ENCODE measurements at regions not wholly inside any gene's neighbourhood (a gene's known extent, or its start where the extent isn't known, plus 50 kb on each side); places are given as distances from the start of the nearest gene placed in this dataset.

DNA sequence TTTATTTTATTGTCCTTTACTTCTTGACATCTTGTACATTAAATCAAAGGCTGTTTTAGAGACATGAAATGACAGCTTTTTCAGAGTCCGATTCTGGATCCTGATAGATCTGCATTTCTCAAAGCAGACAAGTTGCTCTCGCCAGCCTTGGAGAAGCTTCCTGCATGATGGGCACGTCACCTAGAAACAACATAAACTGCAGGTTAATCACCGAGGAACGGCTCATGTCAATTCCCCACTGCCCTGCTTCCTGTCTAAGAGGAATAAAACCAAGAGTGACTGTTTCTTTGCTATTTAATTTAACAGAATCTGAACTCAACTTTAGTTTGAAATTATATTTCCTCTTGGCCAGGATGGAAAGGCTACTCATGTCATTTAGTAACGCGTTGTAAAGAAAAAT is 77.0 kb downstream of the RWDD3 start:
- Histone ChIP-seq H3K27ac (no peak overlapping the region), H3K4me1 (no peaks in the 10 kb centered on the region), H3K27me3 (peaks cover 0 to 4% of the 10 kb centered on the region in 2 donors), H3K9me3 (no peaks in the 10 kb centered on the region), H3K36me3 (replicated peaks in 1 of 2; ENCODE audit: insufficient read depth in 1 of 2, low read depth in 2 of 2) (no peaks in the 10 kb centered on the region), H3K4me3 (no peak overlapping the region)
- intact Hi-C loops (cut with DNase I): no loop called here
- DNase-seq: no peak
- ATAC-seq: no peak
- 22 to 23% methylated on average over 7 of the region's 7 CpGs for WGBS, 2 donors
- TF ChIP-seq POLR2A (IDR thresholded peaks at IDR 0.05): no peak
- TF ChIP-seq, protein P1, sequence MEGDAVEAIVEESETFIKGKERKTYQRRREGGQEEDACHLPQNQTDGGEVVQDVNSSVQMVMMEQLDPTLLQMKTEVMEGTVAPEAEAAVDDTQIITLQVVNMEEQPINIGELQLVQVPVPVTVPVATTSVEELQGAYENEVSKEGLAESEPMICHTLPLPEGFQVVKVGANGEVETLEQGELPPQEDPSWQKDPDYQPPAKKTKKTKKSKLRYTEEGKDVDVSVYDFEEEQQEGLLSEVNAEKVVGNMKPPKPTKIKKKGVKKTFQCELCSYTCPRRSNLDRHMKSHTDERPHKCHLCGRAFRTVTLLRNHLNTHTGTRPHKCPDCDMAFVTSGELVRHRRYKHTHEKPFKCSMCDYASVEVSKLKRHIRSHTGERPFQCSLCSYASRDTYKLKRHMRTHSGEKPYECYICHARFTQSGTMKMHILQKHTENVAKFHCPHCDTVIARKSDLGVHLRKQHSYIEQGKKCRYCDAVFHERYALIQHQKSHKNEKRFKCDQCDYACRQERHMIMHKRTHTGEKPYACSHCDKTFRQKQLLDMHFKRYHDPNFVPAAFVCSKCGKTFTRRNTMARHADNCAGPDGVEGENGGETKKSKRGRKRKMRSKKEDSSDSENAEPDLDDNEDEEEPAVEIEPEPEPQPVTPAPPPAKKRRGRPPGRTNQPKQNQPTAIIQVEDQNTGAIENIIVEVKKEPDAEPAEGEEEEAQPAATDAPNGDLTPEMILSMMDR (IDR thresholded peaks at IDR 0.05): no peak

DNA sequence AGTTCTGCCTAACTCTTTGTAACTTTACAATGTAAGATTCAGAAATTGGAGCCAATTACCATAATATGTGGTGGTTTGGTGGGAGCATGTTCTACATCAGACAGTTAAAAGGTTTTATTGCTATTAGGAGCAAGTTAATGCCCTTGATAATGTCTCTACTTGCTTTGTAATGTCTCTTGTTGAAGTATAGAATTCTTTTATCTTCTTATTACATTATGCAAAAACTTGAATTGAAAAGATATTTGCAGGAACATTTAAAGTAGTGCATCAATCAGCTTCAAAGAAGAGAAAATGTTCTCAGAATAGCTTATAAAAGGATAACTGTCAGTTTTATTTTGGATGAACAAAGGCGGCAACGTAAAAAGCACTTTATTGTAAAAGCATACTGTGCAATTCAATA is 77.8 kb downstream of the RWDD3 start:
- ATAC-seq (no peak), DNase-seq (no peak)
- Histone ChIP-seq H3K36me3 (replicated peaks in 1 of 2; ENCODE audit: insufficient read depth in 1 of 2, low read depth in 2 of 2) (no peaks in the 10 kb centered on the region), H3K9me3 (no peaks in the 10 kb centered on the region), H3K27ac (no peak overlapping the region), H3K4me3 (no peak overlapping the region), H3K27me3 (peaks cover 0 to 4% of the 10 kb centered on the region in 2 donors), H3K4me1 (no peaks in the 10 kb centered on the region)
- no peak for TF ChIP-seq POLR2A (IDR thresholded peaks at IDR 0.05)
- TF ChIP-seq, protein P1 (IDR thresholded peaks at IDR 0.05): no peak
- 88 to 89% methylated on average over 2 of the region's 2 CpGs for WGBS, 2 donors
- intact Hi-C loops (cut with DNase I): no loop called here

DNA sequence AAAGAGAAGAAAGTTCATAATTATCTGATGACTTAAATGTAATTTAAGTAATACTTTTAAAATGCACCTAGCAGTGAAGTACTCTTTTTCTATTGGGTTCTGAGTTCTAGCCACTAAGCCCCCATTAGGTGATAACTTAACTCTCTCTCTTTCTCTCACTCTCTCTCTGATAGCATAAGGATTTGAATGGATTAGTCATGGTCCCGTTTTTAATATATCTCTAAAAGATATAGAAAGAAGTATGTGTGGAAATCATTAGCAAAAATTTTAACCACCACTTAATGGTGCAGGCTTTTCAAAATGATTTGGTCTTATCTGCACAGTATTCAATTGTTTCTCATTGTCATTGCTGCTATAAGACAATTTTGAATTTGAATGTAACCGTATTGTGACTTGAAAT is 78.2 kb downstream of the RWDD3 start:
- ATAC-seq (no peak), DNase-seq (no peak)
- WGBS, 2 donors: 37 to 41% methylated on average over 2 of the region's 2 CpGs
- no peak overlapping the region for H3K27ac ChIP-seq
- H3K36me3 ChIP-seq (replicated peaks in 1 of 2; ENCODE audit: insufficient read depth in 1 of 2, low read depth in 2 of 2): no peaks in the 10 kb centered on the region
- no peak overlapping the region for H3K4me3 ChIP-seq
- intact Hi-C loops (cut with DNase I): no loop called here
- H3K27me3 ChIP-seq: peaks cover 0 to 4% of the 10 kb centered on the region in 2 donors
- no peaks in the 10 kb centered on the region for H3K4me1 ChIP-seq
- TF ChIP-seq POLR2A (IDR thresholded peaks at IDR 0.05): no peak
- TF ChIP-seq, protein P1 (IDR thresholded peaks at IDR 0.05): no peak
- H3K9me3 ChIP-seq: no peaks in the 10 kb centered on the region

DNA sequence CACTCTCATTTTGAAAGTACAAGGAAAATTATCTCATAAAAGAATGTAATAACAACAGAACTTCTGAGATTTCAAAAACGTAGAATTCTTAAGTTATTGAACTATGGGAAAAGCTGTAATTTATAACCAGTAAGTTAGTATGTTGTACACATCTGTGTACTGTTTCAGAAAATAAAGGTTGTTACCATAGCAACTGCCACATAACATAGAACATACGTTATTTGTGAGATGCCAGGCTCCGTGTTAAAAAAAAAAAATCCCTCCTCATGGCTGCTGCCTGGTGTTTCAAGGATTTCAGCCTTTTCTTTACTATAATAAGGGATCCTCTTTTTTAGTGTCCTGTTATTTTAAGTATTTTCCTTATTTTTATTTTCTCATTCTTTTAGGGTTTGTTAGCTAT is 79.5 kb downstream of the RWDD3 start:
- no peaks in the 10 kb centered on the region for H3K36me3 ChIP-seq (replicated peaks in 1 of 2; ENCODE audit: insufficient read depth in 1 of 2, low read depth in 2 of 2)
- WGBS, 2 donors: 58 to 63% methylated on average over 3 of the region's 3 CpGs
- no peak overlapping the region for H3K27ac ChIP-seq
- intact Hi-C loops (cut with DNase I): no loop called here
- ATAC-seq (no peak), DNase-seq (no peak)
- H3K4me3 ChIP-seq: no peak overlapping the region
- no peaks in the 10 kb centered on the region for H3K4me1 ChIP-seq
- no peaks in the 10 kb centered on the region for H3K9me3 ChIP-seq
- TF ChIP-seq POLR2A (IDR thresholded peaks at IDR 0.05): no peak
- TF ChIP-seq, protein P1 (IDR thresholded peaks at IDR 0.05): no peak
- H3K27me3 ChIP-seq: peaks cover 0 to 4% of the 10 kb centered on the region in 2 donors

DNA sequence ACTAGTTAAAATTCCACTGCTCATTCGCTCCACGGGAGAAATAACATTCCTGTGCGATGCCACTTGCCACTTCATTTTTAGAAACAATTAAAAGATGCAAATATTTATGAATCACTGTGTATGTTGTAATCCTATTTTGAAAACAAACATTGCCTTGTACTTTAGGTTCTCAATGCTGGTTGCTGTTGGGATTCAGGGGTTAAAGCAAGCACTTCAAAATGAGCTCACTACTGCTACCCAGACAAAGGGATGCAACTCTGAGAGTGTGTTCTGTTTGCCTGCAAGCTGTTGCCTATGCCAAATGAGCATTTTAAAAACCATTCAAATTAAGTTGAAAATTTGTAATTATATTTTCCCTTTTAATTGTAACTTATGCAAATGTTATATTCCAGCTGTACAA is 87.5 kb downstream of the RWDD3 start:
- WGBS, 2 donors: 52 to 63% methylated on average over 3 of the region's 3 CpGs
- intact Hi-C loops (cut with DNase I): no loop called here
- no peak for TF ChIP-seq POLR2A (IDR thresholded peaks at IDR 0.05)
- TF ChIP-seq, protein P1 (IDR thresholded peaks at IDR 0.05): no peak
- Histone ChIP-seq H3K9me3 (no peaks in the 10 kb centered on the region), H3K4me1 (no peaks in the 10 kb centered on the region), H3K27me3 (no peaks in the 10 kb centered on the region), H3K4me3 (no peak overlapping the region), H3K36me3 (replicated peaks in 1 of 2; ENCODE audit: insufficient read depth in 1 of 2, low read depth in 2 of 2) (no peaks in the 10 kb centered on the region), H3K27ac (no peak overlapping the region)
- ATAC-seq (no peak), DNase-seq (no peak)
